H1 (cell line): ENCODE measurements at regions not wholly inside any gene's neighbourhood (a gene's known extent, or its start where the extent isn't known, plus 50 kb on each side); places are given as distances from the start of the nearest gene placed in this dataset.

Experiments
- FOSL1 ChIP-seq: IDR thresholded peaks from 2 replicates; pipeline ENCODE4 v1.6.1; 2011; ENCODE audit warnings: mild to moderate bottlenecking, low read depth, low read length, moderate library complexity; ENCODE audit not compliant: insufficient read depth
- JUND ChIP-seq: IDR thresholded peaks from 2 replicates; pipeline ENCODE4 v1.6.1; 2011; ENCODE audit warnings: mild to moderate bottlenecking, improper control_type of control experiment, low read length
- POLR2AphosphoS5 ChIP-seq: IDR thresholded peaks from 2 replicates; pipeline ENCODE4 v1.6.1; 2011; ENCODE audit warnings: low read depth, low read length
- SIN3A ChIP-seq, 2 experiments: IDR thresholded peaks in 1 of 2; conservative IDR thresholded peaks in 1 of 2; 2 replicates each; pipeline ENCODE4 v1.6.1; 2011 to 2012; ENCODE audit warnings: low read length in 2 of 2, improper control_type of control experiment in 1 of 2, low read depth in 1 of 2, mild to moderate bottlenecking in 1 of 2
- SP1 ChIP-seq: IDR thresholded peaks from 2 replicates; pipeline ENCODE4 v1.6.1; 2011; ENCODE audit warnings: low read depth, low read length
- TF ChIP-seq, protein P1 (sequence below), 3 experiments: IDR thresholded peaks; 1 replicate in 2 of 3; 2 replicates in 1 of 3; pipeline versions ENCODE4 v1.5.1 to v1.6.1; 2011; ENCODE audit warnings: low read length in 3 of 3, mild to moderate bottlenecking in 3 of 3, inconsistent platforms in 2 of 3, low read depth in 1 of 3, moderate library complexity in 1 of 3; ENCODE audit not compliant: insufficient read depth in 1 of 3; ENCODE audit errors: control extremely low read depth in 1 of 3

DNA sequence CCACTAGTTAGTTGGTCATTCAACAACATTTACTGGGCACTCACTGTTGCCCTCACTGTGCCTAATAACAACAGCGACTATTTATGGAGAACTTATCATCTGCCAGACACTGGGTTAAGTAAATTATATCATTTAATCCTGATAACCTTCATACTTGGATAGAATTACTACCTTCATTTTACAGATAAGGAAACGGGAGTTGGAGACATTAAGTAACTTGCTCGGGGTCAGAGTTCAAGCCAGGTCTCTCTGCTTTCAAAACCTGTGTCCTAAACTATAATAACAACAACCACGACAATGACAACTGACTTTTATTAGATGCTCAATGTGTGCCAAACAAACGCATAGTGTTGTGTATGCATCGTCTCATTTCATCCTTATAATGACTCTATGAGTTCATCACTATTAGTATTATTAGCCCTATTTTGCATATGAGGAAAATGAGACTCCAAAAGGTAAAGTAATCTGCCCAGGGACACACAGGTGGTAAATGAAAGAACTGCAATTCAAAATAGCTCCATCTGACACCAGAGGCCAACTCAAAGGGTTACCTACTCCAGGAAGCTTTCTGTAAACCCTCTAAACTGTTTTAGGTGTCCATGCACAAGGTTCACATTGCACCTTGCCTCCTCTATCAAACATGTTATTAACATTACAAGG is 98.4 kb upstream of the ACSL4 start:
- TF ChIP-seq SP1 = no peak
- TF ChIP-seq FOSL1 = no peak
- TF ChIP-seq SIN3A (conservative IDR thresholded peaks at IDR 0.05 in 1 of 2, IDR thresholded peaks at IDR 0.05 in 1 of 2; ENCODE audit: low read depth in 1 of 2, low read length in 2 of 2) = no peak
- TF ChIP-seq POLR2AphosphoS5 = no peak
- no peak for TF ChIP-seq JUND
- TF ChIP-seq, protein P1, sequence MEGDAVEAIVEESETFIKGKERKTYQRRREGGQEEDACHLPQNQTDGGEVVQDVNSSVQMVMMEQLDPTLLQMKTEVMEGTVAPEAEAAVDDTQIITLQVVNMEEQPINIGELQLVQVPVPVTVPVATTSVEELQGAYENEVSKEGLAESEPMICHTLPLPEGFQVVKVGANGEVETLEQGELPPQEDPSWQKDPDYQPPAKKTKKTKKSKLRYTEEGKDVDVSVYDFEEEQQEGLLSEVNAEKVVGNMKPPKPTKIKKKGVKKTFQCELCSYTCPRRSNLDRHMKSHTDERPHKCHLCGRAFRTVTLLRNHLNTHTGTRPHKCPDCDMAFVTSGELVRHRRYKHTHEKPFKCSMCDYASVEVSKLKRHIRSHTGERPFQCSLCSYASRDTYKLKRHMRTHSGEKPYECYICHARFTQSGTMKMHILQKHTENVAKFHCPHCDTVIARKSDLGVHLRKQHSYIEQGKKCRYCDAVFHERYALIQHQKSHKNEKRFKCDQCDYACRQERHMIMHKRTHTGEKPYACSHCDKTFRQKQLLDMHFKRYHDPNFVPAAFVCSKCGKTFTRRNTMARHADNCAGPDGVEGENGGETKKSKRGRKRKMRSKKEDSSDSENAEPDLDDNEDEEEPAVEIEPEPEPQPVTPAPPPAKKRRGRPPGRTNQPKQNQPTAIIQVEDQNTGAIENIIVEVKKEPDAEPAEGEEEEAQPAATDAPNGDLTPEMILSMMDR (IDR thresholded peaks at IDR 0.05; ENCODE audit: control extremely low read depth in 1 of 3, insufficient read depth in 1 of 3, low read depth in 1 of 3, low read length in 3 of 3) = no peak
